Lung (tissue), 11 donors: ENCODE measurements at regions not wholly inside any gene's neighbourhood (a gene's known extent, or its start where the extent isn't known, plus 50 kb on each side); places are given as distances from the start of the nearest gene placed in this dataset.

ENCODE experiments used
- ATAC-seq: fragments of 200-7000 bp; cut with Tn5 transposase; one replicate; pipeline ENCODE4 v1.9.1; 2020; ENCODE audit warnings: moderate number of reproducible peaks; ENCODE audit not compliant: insufficient read depth, low FRiP score
- DNase-seq, 3 donors: peaks; one replicate each; pipeline ENCODE4 v3.0.0-alpha.2; 2013 to 2017
- H3K27ac ChIP-seq, 2 donors: one replicate each; pipeline ENCODE4 v1.5.1; 2013; ENCODE audit warnings: mild to moderate bottlenecking in 2 of 2, moderate library complexity in 2 of 2, control low read depth in 1 of 2, inconsistent platforms in 1 of 2, low read depth in 1 of 2, low read length in 1 of 2
- H3K27me3 ChIP-seq, 3 donors: one replicate each; pipeline ENCODE4 v1.5.1; 2013; ENCODE audit warnings: low read length in 2 of 3; ENCODE audit not compliant: control insufficient read depth in 3 of 3, insufficient read depth in 3 of 3
- H3K36me3 ChIP-seq, 4 donors: one replicate each; pipeline ENCODE4 v1.5.1; 2013; ENCODE audit warnings: low read length in 4 of 4, mild to moderate bottlenecking in 1 of 4, moderate library complexity in 1 of 4; ENCODE audit not compliant: control insufficient read depth in 4 of 4, insufficient read depth in 4 of 4
- H3K4me1 ChIP-seq, 5 donors: one replicate each; pipeline ENCODE4 v1.5.1; 2013; ENCODE audit warnings: low read length in 5 of 5, mild to moderate bottlenecking in 2 of 5, moderate library complexity in 1 of 5; ENCODE audit not compliant: control insufficient read depth in 5 of 5, insufficient read depth in 5 of 5
- H3K4me3 ChIP-seq: one replicate; pipeline ENCODE4 v1.5.1; 2013; ENCODE audit warnings: mild to moderate bottlenecking, control low read depth, moderate library complexity
- H3K9ac ChIP-seq, 2 donors: one replicate each; pipeline ENCODE4 v1.5.1; 2013; ENCODE audit warnings: low read length in 2 of 2, control low read depth in 1 of 2; ENCODE audit not compliant: insufficient read depth in 1 of 2
- H3K9me3 ChIP-seq, 4 donors: one replicate each; pipeline ENCODE4 v1.5.1; 2013; ENCODE audit warnings: low read length in 3 of 4, mild to moderate bottlenecking in 1 of 4, moderate library complexity in 1 of 4; ENCODE audit not compliant: control insufficient read depth in 4 of 4, insufficient read depth in 3 of 4
- CTCF ChIP-seq: IDR thresholded peaks from 2 replicates; pipeline ENCODE4 v1.5.1; 2012; ENCODE audit warnings: mild to moderate bottlenecking; ENCODE audit errors: control extremely low read depth, extremely low read depth
- WGBS, 2 donors: extraction: QIAGEN DNeasy Blood & Tissue Kit; methylation state at CpG; one replicate each; pipeline ENCODE4 v1.1.7; 2013; 5-methylcytosine and 5-hydroxymethylcytosine counted together
- donor health status: control.
- donor health status: control.
- donor health status: Bipolar disorder and iron deficiency.
- donor health status: healthy.
- donor health status: DM: yes; HTN: yes; CAD: no.

- Histone ChIP-seq H3K36me3 (no peaks in the 10 kb centered on the region), H3K27me3 (no peaks in the 10 kb centered on the region), H3K27ac (no peak overlapping the region), H3K4me3 (no peak overlapping the region), H3K9ac (no peak overlapping the region), H3K9me3 (no peaks in the 10 kb centered on the region), H3K4me1 (peaks cover 0 to 24% (median 0%) of the 10 kb centered on the region in 5 donors)
- TF ChIP-seq CTCF, result no peak
- no peak for DNase-seq
- no peak for ATAC-seq
- WGBS, 2 donors, result 83 to 87% methylated on average over 5 of the region's 5 CpGs
Measured at GRCh38 chr1:82269431-82269830, 468.7 kb downstream of the ADGRL2 start.

GRCh38 chr1:82268826-82269225 lies 468.1 kb downstream of the ADGRL2 start:
- H3K9ac ChIP-seq, result no peak overlapping the region
- 89 to 90% methylated on average over 1 of the region's 1 CpG for WGBS, 2 donors
- H3K4me1 ChIP-seq, result peaks cover 0 to 26% (median 0%) of the 10 kb centered on the region in 5 donors
- H3K4me3 ChIP-seq, result no peak overlapping the region
- peak in 2 of 3 donors; percentile 43 to 66 for DNase-seq
- H3K27ac ChIP-seq, result no peak overlapping the region
- no peak for TF ChIP-seq CTCF
- H3K9me3 ChIP-seq, result no peaks in the 10 kb centered on the region
- ATAC-seq, result no peak
- no peaks in the 10 kb centered on the region for H3K27me3 ChIP-seq
- no peaks in the 10 kb centered on the region for H3K36me3 ChIP-seq

- ATAC-seq (no peak), DNase-seq (peak in 2 of 3 donors; percentile 83 to 89)
- Histone ChIP-seq H3K4me1 (peaks cover 0 to 26% (median 0%) of the 10 kb centered on the region in 5 donors), H3K36me3 (no peaks in the 10 kb centered on the region), H3K9ac (no peak overlapping the region), H3K27me3 (no peaks in the 10 kb centered on the region), H3K27ac (no peak overlapping the region), H3K9me3 (no peaks in the 10 kb centered on the region), H3K4me3 (no peak overlapping the region)
- WGBS, 2 donors, result 76 to 86% methylated on average over 1 of the region's 1 CpG
- no peak for TF ChIP-seq CTCF
Measured at GRCh38 chr1:82266351-82266750, 465.6 kb downstream of the ADGRL2 start.

- Histone ChIP-seq H3K9ac (no peak overlapping the region), H3K36me3 (no peaks in the 10 kb centered on the region), H3K27me3 (no peaks in the 10 kb centered on the region), H3K4me3 (no peak overlapping the region), H3K4me1 (peaks cover 0 to 26% (median 2%) of the 10 kb centered on the region in 5 donors), H3K9me3 (no peaks in the 10 kb centered on the region), H3K27ac (no peak overlapping the region)
- DNase-seq, result peak in 2 of 3 donors; percentile 67 to 69
- no peak for ATAC-seq
- TF ChIP-seq CTCF, result no peak
- 71 to 91% methylated on average over 5 of the region's 5 CpGs for WGBS, 2 donors
Measured at GRCh38 chr1:82265436-82265835, 464.7 kb downstream of the ADGRL2 start.
